Upper lobe of right lung (tissue), 1 donor: ENCODE measurements at regions not wholly inside any gene's neighbourhood (a gene's known extent, or its start where the extent isn't known, plus 50 kb on each side); places are given as distances from the start of the nearest gene placed in this dataset.

ENCODE experiments used
- ATAC-seq: fragments of 200-7000 bp; cut with Tn5 transposase; one replicate; pipeline ENCODE4 v1.9.1; 2020; ENCODE audit warnings: mild to moderate bottlenecking, moderate library complexity
- DNase-seq: peaks from one replicate; pipeline ENCODE4 v3.0.0-alpha.2; 2020
- H3K27ac ChIP-seq: fragments of 200-600 bp; one replicate; pipeline ENCODE4 v1.8.0; 2022
- H3K27me3 ChIP-seq: fragments of 200-600 bp; one replicate; pipeline ENCODE4 v1.8.0; 2022; ENCODE audit warnings: mild to moderate bottlenecking
- H3K36me3 ChIP-seq: fragments of 200-600 bp; one replicate; pipeline ENCODE4 v1.8.0; 2022
- H3K4me1 ChIP-seq: fragments of 200-600 bp; one replicate; pipeline ENCODE4 v1.8.0; 2022
- H3K4me3 ChIP-seq: fragments of 200-600 bp; one replicate; pipeline ENCODE4 v1.8.0; 2022; ENCODE audit warnings: mild to moderate bottlenecking
- H3K9me3 ChIP-seq: fragments of 200-600 bp; one replicate; pipeline ENCODE4 v1.8.0; 2022
- intact Hi-C: fragments of 100-400 bp; cut with DNase I; formaldehyde crosslinking; loops from one replicate; pipeline ENCODE4 v1.11.0; 2022
- TF ChIP-seq, protein P1 (sequence below): fragments of 200-600 bp; IDR thresholded peaks from one replicate; pipeline ENCODE4 v1.8.0; 2022; ENCODE audit warnings: antibody characterized with exemption
- donor health status: DM: no; HTN: yes; CAD: no; lungs with severe emphysema.

DNA sequence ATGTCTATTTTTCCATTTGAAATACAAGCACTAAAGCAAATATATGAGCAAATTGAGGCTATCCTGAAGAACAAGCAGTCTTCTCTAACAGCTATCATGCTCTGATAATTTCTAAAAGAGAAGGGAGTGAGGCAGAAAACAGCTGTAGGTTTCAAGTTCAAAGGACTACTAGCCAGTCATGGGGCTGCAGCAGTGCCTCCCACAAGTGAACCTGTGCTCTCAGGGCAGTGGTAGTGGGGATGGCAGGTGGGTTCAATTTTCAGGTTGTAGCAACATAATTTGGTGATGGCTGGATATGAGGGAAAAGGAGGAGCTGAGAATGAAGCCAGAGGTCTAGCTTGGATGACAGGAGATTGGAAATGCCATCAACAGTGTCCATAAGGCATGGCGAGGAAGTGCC is 93.5 kb upstream of the ARHGAP20 start:
- H3K36me3 ChIP-seq, result no peaks in the 10 kb centered on the region

DNA sequence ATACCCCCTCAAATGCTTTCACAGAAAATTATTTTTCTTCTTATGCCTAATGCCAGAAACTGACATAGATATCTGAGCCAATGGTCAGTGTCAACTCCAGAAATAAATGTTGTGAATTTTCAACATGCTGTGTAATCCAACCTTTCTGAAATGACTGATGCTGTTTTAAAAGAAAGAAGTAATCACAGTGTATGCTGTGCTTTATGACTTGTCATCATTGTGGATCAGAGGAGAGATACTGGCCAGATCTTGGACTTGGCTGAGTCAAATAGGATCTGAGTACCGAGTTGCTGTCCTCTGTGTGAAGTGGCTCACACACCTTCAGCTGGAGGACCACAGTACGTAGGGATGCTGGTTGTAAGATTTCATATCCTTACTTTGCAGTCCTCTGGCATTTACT is 89.9 kb upstream of the ARHGAP20 start:
- Histone ChIP-seq H3K27me3 (no peaks in the 10 kb centered on the region), H3K9me3 (no peaks in the 10 kb centered on the region), H3K27ac (no peak overlapping the region), H3K4me1 (no peaks in the 10 kb centered on the region), H3K36me3 (no peaks in the 10 kb centered on the region), H3K4me3 (no peak overlapping the region)
- DNase-seq, result no peak
- TF ChIP-seq, protein P1, sequence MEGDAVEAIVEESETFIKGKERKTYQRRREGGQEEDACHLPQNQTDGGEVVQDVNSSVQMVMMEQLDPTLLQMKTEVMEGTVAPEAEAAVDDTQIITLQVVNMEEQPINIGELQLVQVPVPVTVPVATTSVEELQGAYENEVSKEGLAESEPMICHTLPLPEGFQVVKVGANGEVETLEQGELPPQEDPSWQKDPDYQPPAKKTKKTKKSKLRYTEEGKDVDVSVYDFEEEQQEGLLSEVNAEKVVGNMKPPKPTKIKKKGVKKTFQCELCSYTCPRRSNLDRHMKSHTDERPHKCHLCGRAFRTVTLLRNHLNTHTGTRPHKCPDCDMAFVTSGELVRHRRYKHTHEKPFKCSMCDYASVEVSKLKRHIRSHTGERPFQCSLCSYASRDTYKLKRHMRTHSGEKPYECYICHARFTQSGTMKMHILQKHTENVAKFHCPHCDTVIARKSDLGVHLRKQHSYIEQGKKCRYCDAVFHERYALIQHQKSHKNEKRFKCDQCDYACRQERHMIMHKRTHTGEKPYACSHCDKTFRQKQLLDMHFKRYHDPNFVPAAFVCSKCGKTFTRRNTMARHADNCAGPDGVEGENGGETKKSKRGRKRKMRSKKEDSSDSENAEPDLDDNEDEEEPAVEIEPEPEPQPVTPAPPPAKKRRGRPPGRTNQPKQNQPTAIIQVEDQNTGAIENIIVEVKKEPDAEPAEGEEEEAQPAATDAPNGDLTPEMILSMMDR, result no peak
- no peak for ATAC-seq
- intact Hi-C loops, result no loop called here

More for the DNA sequence above, 93.5 kb upstream of the ARHGAP20 start:
- Histone ChIP-seq H3K4me3 (no peak overlapping the region), H3K4me1 (no peaks in the 10 kb centered on the region), H3K27ac (no peak overlapping the region), H3K27me3 (no peaks in the 10 kb centered on the region), H3K9me3 (no peaks in the 10 kb centered on the region)
- intact Hi-C loops, result no loop called here
- TF ChIP-seq, protein P1, result no peak
- no peak for DNase-seq
- no peak for ATAC-seq

DNA sequence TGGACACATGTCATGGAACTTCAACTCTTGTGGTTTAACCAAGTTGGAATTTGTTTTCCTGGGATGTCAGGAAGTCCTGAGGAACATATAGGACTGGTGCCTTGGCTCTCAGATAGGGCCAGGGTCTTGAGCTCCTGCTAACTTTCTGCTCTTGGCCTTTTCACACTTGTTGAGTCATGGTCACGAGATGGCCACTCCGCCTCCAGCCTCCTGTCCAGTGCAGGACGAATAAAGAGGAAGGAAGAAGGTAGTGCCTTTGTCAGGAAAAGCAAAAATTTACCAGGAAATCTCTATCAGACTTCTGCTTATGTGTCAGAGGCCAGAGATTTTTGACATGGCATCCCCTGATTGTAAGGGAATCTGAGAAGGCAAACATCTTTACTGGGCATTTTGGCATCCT is 89.1 kb upstream of the ARHGAP20 start:
- TF ChIP-seq, protein P1, result no peak
- ATAC-seq, result peak; percentile 45

DNA sequence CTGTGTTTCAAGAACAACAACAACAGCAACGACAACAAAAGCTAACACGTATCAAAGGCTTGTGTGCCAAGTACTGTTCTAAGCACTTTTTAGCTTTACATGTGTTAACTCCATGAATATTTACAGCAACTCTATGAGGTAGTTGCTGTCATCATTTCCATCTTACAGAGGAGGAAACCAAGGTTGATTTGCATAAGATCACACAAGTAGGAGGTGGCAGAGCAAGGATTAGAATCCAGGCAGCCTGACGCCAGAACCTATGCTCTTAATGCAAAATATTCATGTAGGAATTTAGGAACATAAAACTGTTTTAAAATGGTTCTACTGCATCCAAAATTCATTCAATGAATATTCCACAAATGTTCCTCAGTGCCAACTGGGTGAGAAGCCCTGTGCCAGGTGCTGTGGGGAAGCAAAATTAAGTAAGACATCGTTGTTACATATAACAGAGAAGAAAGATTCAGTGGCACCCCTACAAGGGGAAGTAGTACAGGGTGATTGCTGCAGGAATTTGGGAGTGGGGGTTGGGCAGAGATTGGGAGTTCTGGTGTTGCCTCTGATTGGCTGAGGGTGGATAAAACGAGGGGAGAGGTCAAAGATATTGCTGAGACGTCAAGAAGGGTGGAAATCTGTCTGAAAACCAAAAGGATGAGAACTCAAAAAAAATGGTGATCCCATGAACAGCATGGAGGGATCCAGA is 86.1 kb upstream of the ARHGAP20 start:
- Histone ChIP-seq H3K36me3 (no peaks in the 10 kb centered on the region), H3K27ac (no peak overlapping the region), H3K27me3 (no peaks in the 10 kb centered on the region), H3K4me1 (no peaks in the 10 kb centered on the region), H3K9me3 (no peaks in the 10 kb centered on the region), H3K4me3 (no peak overlapping the region)
- no peak for DNase-seq
- intact Hi-C loops, result no loop called here
- TF ChIP-seq, protein P1, result no peak
- ATAC-seq, result peak; percentile 40

More for the DNA sequence above, 89.1 kb upstream of the ARHGAP20 start:
- H3K36me3 ChIP-seq, result no peaks in the 10 kb centered on the region
- H3K4me3 ChIP-seq, result no peak overlapping the region
- no peaks in the 10 kb centered on the region for H3K9me3 ChIP-seq
- H3K27me3 ChIP-seq, result no peaks in the 10 kb centered on the region
- no peak overlapping the region for H3K27ac ChIP-seq
- DNase-seq, result no peak
- no peaks in the 10 kb centered on the region for H3K4me1 ChIP-seq
- intact Hi-C loops, result no loop called here

DNA sequence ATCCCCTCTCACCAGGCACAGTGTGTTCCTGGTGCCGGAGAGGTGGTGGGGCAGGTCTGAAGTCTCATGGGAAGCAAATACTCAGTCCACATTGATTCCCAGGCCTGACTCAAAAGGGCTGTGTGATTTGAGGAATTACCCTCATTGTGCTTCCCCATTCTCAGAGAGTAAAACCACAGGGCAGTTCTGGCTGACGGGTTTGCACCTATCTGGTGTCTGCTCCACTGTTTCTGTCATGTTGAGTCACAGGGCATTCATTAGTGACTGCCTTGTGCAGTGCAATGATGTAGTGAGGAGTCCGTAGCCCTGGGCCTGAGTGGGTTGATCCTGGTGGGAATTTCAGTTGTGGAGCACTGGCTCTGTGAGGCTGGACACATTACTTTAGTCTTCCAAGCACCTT is 85.2 kb upstream of the ARHGAP20 start:
- no peak overlapping the region for H3K27ac ChIP-seq
- H3K4me3 ChIP-seq, result no peak overlapping the region
- no peak for DNase-seq
- peak; percentile 90 for ATAC-seq
- H3K9me3 ChIP-seq, result no peaks in the 10 kb centered on the region
- TF ChIP-seq, protein P1, result no peak
- H3K27me3 ChIP-seq, result no peaks in the 10 kb centered on the region
- intact Hi-C loops, result no loop called here
- no peaks in the 10 kb centered on the region for H3K4me1 ChIP-seq
- H3K36me3 ChIP-seq, result no peaks in the 10 kb centered on the region
